Heart right ventricle (tissue), 16 donors: ENCODE measurements at regions not wholly inside any gene's neighbourhood (a gene's known extent, or its start where the extent isn't known, plus 50 kb on each side); places are given as distances from the start of the nearest gene placed in this dataset.

ENCODE experiments used
- ATAC-seq, 8 donors: fragments of 200-7000 bp; cut with Tn5 transposase; one replicate each; pipeline ENCODE4 v1.9.1; 2020; ENCODE audit warnings: mild to moderate bottlenecking in 8 of 8, moderate library complexity in 8 of 8, moderate number of reproducible peaks in 1 of 8
- DNase-seq, 2 donors: peaks; one replicate each; pipeline ENCODE4 v3.0.0-alpha.2; 2020
- H3K27ac ChIP-seq, 10 donors: fragments of 200-600 bp; sonication (generic) in 2 of 10; one replicate each; pipeline versions ENCODE4 v1.5.0 to v1.8.0; 2020 to 2022; ENCODE audit warnings: mild to moderate bottlenecking in 3 of 10
- H3K27me3 ChIP-seq, 7 donors: fragments of 200-600 bp; one replicate each; pipeline ENCODE4 v1.8.0; 2021 to 2022; ENCODE audit warnings: mild to moderate bottlenecking in 2 of 7
- H3K36me3 ChIP-seq, 9 donors: fragments of 200-600 bp; sonication (generic) in 1 of 9; one replicate each; pipeline versions ENCODE4 v1.5.0 to v1.8.0; 2020 to 2022; ENCODE audit warnings: mild to moderate bottlenecking in 2 of 9
- H3K4me1 ChIP-seq, 9 donors: fragments of 200-600 bp; sonication (generic) in 1 of 9; one replicate each; pipeline versions ENCODE4 v1.5.0 to v1.8.0; 2020 to 2022; ENCODE audit warnings: mild to moderate bottlenecking in 4 of 9
- H3K4me3 ChIP-seq, 10 donors: fragments of 200-600 bp; sonication (generic) in 2 of 10; one replicate each; pipeline versions ENCODE4 v1.5.0 to v1.8.0; 2020 to 2022; ENCODE audit warnings: mild to moderate bottlenecking in 7 of 10, moderate library complexity in 2 of 10
- H3K9me3 ChIP-seq, 11 donors: fragments of 200-600 bp in 10 of 11; sonication (generic) in 2 of 11; one replicate each; pipeline versions ENCODE4 v1.5.0 to v1.8.0; 2013 to 2022; ENCODE audit warnings: mild to moderate bottlenecking in 2 of 11, control low read depth in 1 of 11, moderate library complexity in 1 of 11
- CTCF ChIP-seq, 9 donors: fragments of 200-600 bp; sonication (generic) in 2 of 9; IDR thresholded peaks; one replicate each; pipeline versions ENCODE4 v1.5.0 to v1.8.0; 2021 to 2022; ENCODE audit warnings: antibody characterized with exemption in 9 of 9, mild to moderate bottlenecking in 5 of 9, moderate library complexity in 1 of 9
- WGBS, 2 donors: extraction: QIAGEN DNeasy Blood & Tissue Kit; methylation state at CpG; one replicate each; pipeline ENCODE4 v1.1.7; 2013; ENCODE audit warnings: inconsistent platforms in 1 of 2; 5-methylcytosine and 5-hydroxymethylcytosine counted together
- intact Hi-C, 10 donors: fragments of 100-400 bp; cut with DNase I; formaldehyde crosslinking; loops; one replicate each; pipeline versions ENCODE4 v1.11.1 to v1.14.2; 2022
- donor health status: Arrhythmogenic right ventricular cardiomyopathy.
- donor health status: ischemic (EF 13 %, LVEDD 7.1; RV severe dilation, severe dysfunction).
- donor health status: healthy with polysubstance abuse.
- donor health status: DM: no; HTN: yes; CAD: no.
- donor health status: DM: no; HTN: no; CAD: no.
- donor health status: ischemic (EF 25% LVEDD 6.9; RV normal size, moderate dysfunction).
- donor health status: ischemic (EF 25% LVEDD 5.7; RV mildly dilated, moderate dysfunction).
- donor health status: healthy.
- donor health status: DM: yes; HTN: yes; CAD: no.
- donor health status: Ischemic cardiomyopathy.
- donor health status: ischemic (EF 35%, LVEDD 5.7; RV mildly dilated, moderate dysfunction).
- donor health status: nonischemic (EF 11% LVEDD 7.7; RV severe dilation, severe dysfunction).
- donor health status: DM: yes; HTN: yes; CAD: no.
- donor health status: PGD.
- donor health status: ischemic (EF 29% LVEDD 5.4; RV normal size, mild dysfunction).
- donor health status: nonischemic (EF 23%, LVEDD 6.1; RV moderate dilation, normal function).

GRCh38 chr12:88802096-88802706 is 221.9 kb upstream of the KITLG start:
- intact Hi-C loops = no loop called here

GRCh38 chr12:88801227-88802095 is 221.2 kb upstream of the KITLG start:
- no peaks in the 10 kb centered on the region for H3K4me1 ChIP-seq
- H3K27me3 ChIP-seq = no peaks in the 10 kb centered on the region
- 52 to 54% methylated on average over 1 of the region's 1 CpG for WGBS, 2 donors
- intact Hi-C loops = no loop called here
- H3K27ac ChIP-seq = no peak overlapping the region
- H3K36me3 ChIP-seq = no peaks in the 10 kb centered on the region
- DNase-seq (no peak), ATAC-seq (no peak)
- no peak for TF ChIP-seq CTCF (IDR thresholded peaks at IDR 0.05)
- no peak overlapping the region for H3K4me3 ChIP-seq
- H3K9me3 ChIP-seq = peaks cover 0 to 10% (median 0%) of the 10 kb centered on the region in 11 donors

More at GRCh38 chr12:88802096-88802706, 221.9 kb upstream of the KITLG start:
- ATAC-seq (no peak), DNase-seq (no peak)
- Histone ChIP-seq H3K9me3 (peaks cover 0 to 10% (median 0%) of the 10 kb centered on the region in 11 donors), H3K4me3 (no peak overlapping the region), H3K27ac (no peak overlapping the region), H3K27me3 (no peaks in the 10 kb centered on the region), H3K4me1 (no peaks in the 10 kb centered on the region), H3K36me3 (no peaks in the 10 kb centered on the region)
- no peak for TF ChIP-seq CTCF (IDR thresholded peaks at IDR 0.05)
- 62 to 73% methylated on average over 3 of the region's 3 CpGs for WGBS, 2 donors

- intact Hi-C loops = no loop called here
- ATAC-seq (no peak), DNase-seq (no peak)
- Histone ChIP-seq H3K9me3 (peaks cover 0 to 44% (median 4%) of the 10 kb centered on the region in 11 donors), H3K27ac (no peak overlapping the region), H3K4me1 (no peaks in the 10 kb centered on the region), H3K27me3 (no peaks in the 10 kb centered on the region), H3K36me3 (no peaks in the 10 kb centered on the region), H3K4me3 (no peak overlapping the region)
- no peak for TF ChIP-seq CTCF (IDR thresholded peaks at IDR 0.05)
Measured at GRCh38 chr12:88793096-88793495, 212.8 kb upstream of the KITLG start.

- no peak overlapping the region for H3K4me3 ChIP-seq
- 55 to 63% methylated on average over 1 of the region's 1 CpG for WGBS, 2 donors
- no peaks in the 10 kb centered on the region for H3K4me1 ChIP-seq
- H3K27ac ChIP-seq = no peak overlapping the region
- intact Hi-C loops = no loop called here
- ATAC-seq (no peak), DNase-seq (no peak)
- no peak for TF ChIP-seq CTCF (IDR thresholded peaks at IDR 0.05)
- no peaks in the 10 kb centered on the region for H3K27me3 ChIP-seq
- peaks cover 0 to 37% (median 4%) of the 10 kb centered on the region in 11 donors for H3K9me3 ChIP-seq
- no peaks in the 10 kb centered on the region for H3K36me3 ChIP-seq
Measured at GRCh38 chr12:88790231-88790630, 210.0 kb upstream of the KITLG start.
